Fibroblast of the aortic adventitia (primary cell): ENCODE measurements at regions not wholly inside any gene's neighbourhood (a gene's known extent, or its start where the extent isn't known, plus 50 kb on each side); places are given as distances from the start of the nearest gene placed in this dataset.
"Not testable (repeated sequence)": the region's sequence is repeated elsewhere in the genome, so short reads cannot be mapped to it uniquely, and the experiment has no call there.

Experiments used
- DNase-seq: peaks from one replicate; pipeline ENCODE4 v3.0.0-alpha.2; 2010; ENCODE audit warnings: low read depth
- H3K4me3 ChIP-seq: 2 replicates; pipeline ENCODE4 v1.5.1; 2011; ENCODE audit warnings: low read depth, mild to moderate bottlenecking, control low read depth, low read length, moderate library complexity

DNA sequence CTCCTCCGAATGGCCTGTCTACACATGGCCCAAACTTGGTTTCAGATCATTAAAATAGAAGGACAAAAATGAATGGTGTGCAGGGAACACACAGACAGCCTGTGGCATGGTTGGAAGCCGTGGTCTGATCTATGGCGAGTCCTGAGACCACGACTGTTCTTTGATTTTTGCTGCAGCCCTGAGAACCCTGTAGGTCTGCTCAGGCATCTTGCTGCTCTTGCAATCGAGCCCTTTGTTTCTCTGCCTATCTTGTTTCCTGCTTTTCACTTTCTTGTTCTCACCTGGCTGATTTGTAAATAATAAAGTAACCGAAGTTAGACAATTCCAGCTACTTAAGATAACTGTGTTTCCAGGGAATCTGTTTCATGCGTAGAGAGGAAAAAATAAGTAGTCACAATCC lies 54.1 kb upstream of the NBPF9 start:
- not testable (repeated sequence) for H3K4me3 ChIP-seq, DNase-seq

DNA sequence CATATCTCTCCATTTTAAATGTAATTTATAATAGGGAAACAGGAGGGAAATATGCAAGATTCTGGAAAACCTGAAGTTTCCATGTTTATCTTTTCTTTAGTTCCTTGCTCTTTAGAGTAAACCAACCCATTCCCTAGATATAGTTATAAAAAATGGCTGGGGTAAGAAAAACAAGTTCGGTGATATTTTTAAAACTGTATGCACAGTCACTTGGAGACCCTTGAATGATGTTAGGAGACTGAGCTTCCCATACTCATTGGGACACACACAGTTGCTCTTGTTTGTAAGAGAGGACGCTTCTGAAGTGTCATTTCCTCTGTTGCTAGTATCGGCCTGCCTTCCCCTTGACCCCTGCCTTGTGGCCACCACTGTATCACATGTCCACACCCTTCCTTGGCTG lies 55.0 kb upstream of the NBPF9 start:
- not testable (repeated sequence) for DNase-seq, H3K4me3 ChIP-seq

DNA sequence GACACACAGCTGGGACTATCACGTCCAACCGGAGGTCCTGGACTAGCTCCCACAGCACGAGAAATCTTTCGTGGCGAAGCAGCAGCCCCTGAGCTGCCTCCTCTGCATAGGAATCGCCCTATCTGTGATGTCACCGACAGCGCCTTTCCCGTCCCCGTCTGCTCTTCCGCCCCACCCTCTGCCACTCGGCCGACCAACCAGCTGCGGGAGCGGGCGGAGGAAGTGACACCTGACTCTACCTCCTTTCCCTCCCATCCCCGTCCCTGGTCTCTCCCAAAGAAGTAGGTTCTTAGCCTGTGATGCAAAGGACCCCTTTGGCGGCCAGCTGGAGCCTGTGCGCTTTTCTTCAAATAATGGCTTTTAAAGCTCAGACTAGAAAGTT lies 59.7 kb upstream of the NBPF9 start:
- H3K4me3 ChIP-seq, DNase-seq: not testable (repeated sequence)

DNA sequence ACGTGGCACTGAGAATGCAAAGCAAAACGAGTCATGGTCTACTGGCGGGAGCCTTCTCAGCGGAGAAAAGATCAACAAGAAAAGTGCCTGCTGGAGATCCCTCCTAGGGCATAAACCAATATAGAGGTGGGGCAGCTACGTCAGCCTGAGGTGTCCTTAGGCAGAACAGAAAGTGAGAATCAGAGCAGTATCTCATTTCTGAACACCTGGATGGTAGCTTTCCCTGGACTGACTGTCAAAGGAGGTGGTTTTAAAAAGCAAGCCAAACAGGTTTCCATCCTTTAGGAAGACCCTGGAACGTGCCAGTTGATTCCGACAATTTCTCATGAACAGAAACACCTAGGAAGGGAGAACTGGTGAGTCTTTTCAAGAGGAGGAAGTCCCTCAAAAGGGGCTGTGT lies 71.4 kb upstream of the NBPF9 start:
- not testable (repeated sequence) for H3K4me3 ChIP-seq

DNA sequence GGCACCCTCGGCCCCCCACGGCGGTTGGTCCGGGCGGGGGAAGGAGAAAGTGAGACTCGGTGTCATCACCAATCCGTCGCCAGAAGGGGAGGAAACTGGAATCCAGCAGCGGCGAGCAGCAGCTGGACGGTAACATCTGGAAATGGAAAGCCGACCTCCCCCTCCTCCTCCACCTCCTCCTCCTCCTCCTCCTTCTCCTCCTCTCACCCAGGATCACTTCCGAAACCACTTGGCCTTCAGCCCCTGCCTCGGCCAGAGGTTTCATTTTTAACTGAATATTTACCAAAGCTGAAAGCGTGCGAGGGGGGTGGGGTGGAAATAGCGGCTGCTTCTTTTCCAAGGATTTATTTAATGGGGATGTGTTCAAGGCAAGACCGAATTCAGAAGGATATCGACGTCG lies 72.5 kb upstream of the NBPF9 start:
- H3K4me3 ChIP-seq, result peak overlapping the region; percentile 44
- DNase-seq, result not testable (repeated sequence)

More for the DNA sequence above, 71.4 kb upstream of the NBPF9 start:
- DNase-seq, result not testable (repeated sequence)

DNA sequence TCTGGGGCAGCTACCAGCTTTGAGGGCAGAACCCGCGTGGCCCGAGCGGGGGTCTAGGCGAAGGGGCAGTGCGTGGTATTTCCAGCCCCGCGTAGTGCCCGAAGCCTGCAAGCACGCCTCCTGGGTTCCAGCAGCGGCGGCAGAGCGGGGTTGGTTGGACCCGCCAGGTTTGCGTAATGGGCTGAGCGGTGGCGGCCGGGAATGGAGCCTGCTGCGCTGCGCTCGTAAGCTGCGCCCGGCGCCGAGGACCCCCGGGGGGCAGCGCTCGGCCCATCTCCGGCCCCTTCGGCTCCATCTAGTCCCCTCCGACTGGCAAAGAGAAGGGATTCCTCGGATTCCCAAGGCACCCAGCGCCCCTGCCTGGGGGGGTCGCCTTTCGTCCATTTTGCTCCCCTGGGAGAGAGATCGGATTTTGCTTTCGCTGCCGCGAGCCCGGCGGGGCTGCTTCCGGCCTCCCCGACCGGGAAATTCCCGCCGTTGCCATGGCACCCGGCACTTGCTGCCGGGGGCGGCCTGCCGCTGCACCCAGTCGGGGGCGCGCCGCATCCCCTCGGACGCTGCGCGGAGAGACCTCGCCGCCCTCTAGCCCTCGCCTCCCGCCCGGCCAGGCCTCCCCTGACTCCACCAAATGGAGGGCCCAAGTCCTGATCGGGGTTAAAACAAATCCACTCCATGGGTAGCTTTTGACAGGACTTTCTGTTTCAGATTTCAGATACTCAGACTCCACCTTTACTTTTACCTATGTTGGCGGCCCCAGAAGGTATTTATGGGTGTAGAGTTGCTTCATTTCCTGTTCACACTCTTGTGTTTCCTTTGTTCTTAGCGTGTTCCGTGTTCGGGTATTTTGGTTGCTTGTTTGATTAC lies 73.3 kb upstream of the NBPF9 start:
- H3K4me3 ChIP-seq, result peak overlapping the region; percentile 64
- peak; percentile 46 for DNase-seq

DNA sequence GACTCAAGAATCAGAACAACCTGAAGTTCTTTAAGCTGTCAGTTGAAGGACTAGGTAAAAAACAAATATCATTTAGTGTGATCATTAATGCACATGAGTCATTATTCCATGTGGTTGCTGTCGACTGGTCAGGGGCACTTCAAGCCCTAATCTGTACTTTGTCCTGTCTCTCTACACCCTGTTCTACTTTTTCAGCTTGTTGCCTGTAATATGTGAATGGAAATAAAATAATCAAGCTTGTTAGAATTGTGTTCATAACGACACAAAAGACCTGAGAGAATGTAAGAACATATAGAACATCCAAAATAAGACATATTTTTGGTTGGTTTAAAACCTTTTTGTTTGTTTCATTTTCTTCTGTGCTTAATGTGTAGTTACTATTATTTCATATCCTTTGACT lies 87.4 kb upstream of the NBPF9 start:
- not testable (repeated sequence) for DNase-seq, H3K4me3 ChIP-seq

DNA sequence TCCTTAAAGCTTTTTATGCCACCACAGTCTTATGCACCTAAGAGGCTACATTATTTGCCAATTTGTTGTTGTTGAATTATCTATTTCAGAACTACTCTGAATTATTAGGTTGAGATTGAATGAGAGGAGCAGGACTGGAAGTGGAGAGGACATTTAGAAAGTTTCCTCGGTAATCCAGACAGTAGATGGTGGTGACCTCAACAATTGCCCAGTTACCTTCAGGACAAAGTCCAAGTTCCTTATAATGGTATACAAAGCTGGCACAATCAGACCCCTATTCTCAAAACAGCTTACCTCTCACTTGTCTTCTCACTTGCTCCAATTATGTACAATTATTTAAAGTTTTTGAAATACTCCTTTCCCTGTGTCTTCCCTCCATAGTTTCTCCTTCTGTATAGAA lies 93.3 kb upstream of the NBPF9 start:
- not testable (repeated sequence) for H3K4me3 ChIP-seq, DNase-seq

DNA sequence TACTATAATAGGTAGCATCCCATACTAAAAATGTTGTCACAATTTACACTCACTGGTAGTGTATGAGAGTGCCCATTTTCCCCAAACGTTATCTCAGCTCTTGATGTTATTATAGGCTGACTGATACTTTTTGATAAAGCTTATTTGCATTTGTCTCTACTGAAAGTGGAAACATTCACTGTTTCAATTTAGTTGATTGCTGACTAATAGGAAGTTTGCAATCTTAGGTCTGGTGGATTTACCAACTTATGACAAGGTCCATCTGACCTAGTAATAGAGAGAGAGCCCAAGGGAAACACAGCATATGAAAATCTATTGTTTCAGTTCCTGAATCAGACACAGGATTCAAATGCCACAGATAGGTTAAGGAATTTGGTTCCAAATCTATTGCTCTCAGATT lies 97.2 kb upstream of the NBPF9 start:
- DNase-seq, result peak; percentile 91
- not testable (repeated sequence) for H3K4me3 ChIP-seq

DNA sequence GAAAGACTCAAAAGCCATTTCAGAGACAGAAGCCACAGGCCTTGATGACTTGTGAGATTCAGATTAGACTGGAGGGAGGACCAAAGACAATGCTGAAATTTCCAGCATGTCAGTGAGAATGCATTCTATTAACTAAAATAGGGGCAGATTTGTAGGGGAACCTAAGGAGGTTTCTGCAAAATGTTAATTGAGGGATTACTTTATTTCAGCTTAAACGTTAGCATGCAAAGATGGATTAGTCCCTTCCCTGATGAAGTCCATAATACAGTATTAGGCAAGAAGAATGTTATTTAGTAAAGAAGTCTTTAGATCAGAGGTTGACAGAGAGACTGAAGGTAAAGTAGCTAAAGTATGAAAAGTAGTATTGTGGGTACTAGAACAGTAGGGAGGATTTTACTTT lies 98.9 kb upstream of the NBPF9 start:
- H3K4me3 ChIP-seq, DNase-seq: not testable (repeated sequence)

DNA sequence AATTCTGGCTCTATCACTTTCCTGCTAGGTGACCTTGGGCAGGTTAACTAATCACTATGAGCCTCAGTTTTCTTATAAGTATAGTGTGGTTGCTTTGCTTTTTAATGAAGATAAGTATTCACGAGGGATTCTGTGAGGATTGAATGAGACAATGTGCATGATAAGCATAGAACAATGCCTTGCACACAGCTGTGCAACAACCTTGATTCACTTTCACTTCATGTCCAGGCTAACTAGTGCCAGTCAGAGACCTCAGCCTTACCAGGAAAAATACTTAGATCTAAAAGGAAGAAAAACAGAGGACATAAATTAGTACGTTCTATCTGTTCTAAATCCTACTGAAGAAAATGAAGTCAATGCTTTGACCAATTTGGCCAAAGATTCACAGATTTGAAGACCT lies 101.0 kb upstream of the NBPF9 start:
- not testable (repeated sequence) for DNase-seq, H3K4me3 ChIP-seq

DNA sequence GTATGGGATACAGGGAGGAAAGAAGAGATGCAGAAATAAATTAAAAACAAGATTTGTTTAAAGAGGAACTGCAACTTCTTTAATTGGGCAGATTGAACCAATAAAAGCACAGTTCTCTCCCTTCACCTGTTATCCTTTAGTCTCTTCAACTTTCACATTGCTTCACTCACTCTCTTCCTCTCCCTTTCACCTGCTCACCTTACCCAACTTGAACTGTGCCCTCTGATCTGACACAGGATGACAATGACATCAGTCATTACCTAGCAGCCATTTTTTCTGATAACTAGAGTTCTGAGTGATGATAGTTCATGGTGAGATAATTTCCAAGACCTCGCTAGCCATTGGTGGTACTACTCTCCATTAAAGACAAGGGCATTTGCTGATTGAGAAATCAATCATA lies 105.5 kb upstream of the NBPF9 start:
- DNase-seq, H3K4me3 ChIP-seq: not testable (repeated sequence)

DNA sequence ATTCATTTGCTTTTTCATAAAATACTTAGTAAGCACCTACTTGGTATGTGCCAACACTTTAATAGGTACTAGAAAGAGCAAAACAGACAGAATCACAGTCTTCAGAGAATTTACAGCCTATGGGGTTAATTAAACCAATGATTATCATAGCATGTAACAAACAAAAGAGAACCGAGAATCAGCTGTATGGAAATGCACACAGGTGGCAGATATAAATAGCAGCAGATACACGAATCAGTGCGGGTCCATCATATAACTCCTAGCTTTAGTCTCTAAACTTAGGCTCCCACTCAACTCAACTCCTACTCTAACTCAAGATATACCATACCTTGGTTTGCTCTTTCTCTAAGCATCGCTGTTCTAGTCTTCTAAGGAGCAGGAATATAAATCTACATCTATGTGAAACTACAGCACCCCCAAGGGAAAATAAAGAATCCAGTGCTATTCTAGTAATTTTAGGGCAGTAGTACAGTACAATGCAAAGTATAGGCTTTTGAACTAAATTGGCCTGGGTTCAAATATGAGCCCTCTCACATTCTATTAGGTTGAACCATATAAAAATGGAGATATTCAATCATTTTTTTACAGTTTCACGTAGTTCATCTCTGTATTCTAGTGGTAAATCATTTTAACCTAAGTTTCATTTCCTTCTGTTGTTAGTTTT lies 108.5 kb upstream of the NBPF9 start:
- H3K4me3 ChIP-seq, DNase-seq: not testable (repeated sequence)

DNA sequence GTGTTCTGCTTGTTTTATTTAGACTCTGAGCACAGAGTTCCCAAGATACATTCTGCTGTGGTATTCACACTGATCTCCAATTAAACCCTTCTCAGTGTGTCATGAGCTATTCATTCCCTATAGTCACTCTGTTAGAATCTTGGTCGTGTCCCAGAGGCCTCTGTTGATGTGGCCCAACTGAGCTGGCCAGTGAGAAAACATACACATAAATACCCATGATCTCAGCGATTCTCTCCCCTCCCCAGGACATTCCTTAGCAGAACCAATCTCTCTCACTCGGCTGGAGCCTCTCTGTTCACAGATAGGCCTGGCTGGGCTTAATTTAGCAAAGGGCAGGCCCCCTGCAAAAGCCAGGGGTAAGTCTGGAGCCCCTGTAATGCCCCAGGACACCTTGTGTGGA lies 109.6 kb upstream of the NBPF9 start:
- not testable (repeated sequence) for H3K4me3 ChIP-seq, DNase-seq

DNA sequence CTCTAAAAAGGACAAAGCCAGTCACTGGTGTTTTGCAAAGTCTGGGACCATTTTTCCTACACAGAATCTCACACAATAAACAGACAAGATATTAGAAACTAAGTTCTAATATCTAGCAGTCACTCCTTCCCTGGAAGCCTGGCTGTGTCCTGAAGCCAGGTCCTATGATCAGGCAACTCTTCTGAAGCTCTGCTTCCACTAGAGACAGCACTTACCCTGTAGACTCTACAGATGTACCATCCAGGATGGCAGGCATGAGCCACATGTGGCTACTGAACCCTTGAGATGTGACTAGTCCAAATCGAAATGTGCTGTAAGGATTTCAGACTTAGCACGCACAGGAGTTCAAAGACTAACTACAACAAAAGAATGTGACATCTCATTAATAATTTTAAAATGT lies 110.3 kb upstream of the NBPF9 start:
- DNase-seq, H3K4me3 ChIP-seq: not testable (repeated sequence)

DNA sequence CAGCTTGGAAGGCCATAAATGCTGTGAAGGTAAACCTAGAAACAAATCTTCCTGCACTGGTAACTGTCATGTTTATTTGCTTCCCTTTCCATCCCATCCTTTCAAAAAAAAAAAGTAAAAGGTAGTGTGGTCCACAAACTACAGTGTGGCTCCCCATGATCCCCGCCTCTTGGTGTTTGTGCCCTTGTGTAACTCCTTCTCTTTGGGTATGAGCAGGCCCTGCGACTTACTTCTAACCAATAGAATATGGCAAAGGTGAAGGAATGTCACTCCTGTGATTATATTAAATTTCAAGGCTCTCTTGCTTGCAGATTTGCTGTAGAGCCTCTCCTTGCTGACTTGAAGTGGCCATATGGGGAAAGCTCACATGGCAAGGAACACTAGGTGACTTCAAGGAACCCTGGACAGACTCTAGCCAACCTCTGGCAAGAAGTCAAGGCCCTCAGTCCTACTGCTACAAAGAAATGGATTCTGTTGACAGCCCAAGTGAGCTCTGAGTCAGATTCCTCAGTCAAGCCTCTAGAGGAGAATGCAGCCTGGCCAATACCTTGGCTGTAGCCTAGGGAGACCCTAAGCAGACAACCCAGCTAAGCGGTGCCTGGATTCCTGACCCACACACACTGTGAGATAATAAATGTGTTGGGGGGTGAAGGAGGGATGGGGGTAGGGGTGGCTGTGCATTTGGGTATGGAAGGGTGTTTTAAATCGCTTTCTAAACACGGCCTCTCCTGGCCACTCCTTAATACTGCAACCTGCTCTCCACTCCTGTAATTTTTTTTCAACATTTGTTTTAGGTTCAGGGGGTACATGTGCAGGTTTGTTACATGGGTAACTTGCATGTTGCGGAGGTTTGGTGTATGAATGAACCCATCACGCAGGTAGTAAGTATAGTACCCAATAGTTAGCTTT lies 115.0 kb upstream of the NBPF9 start:
- DNase-seq, result not testable (repeated sequence)

DNA sequence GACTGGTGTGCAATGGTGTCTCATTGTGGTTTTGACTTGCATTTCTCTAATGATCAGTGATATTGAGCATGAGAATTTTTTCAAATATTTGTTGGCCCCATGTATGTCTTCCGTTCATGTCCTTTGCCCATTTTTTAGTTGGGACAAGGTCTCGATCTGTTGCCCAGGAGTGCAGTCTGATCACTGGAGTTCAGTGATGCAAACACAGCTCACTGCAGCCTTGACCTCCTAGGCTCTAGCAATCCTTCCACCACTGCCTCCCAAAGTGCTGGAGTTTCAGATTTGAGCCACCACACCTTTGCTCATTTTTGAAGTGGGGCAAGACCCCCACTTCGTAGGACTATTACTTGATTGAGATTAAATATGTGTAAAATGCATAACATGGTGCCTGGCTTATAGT lies 116.2 kb upstream of the NBPF9 start:
- DNase-seq, H3K4me3 ChIP-seq: not testable (repeated sequence)

More for the DNA sequence above, 115.0 kb upstream of the NBPF9 start:
- not testable (repeated sequence) for H3K4me3 ChIP-seq

DNA sequence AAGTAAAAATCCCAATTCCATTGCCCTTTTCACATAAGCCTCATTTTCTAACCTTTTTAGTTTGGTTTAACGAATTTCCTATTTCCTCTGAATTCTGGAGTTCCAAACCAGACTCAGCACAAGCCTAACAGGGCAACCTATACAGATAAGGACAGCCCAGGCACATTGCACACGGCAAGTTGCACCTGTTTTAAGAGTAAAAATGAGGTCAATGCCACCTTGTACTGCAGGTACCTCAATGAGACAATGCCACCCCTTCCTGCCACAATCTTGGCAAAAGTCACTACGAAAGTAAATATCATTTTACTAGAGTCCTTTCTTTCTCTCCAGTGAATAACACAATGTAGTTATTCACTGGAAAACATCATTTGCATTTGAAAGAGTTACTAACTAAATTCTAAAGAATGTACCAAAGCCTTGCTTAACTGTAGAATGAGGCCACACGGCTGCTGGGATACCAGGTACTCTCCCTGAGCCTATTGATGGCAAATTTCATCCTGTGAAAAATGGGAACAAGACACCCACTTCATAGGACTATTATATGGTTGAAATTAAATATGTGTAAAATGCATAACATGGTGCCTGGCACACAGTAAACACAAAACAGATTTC lies 117.2 kb upstream of the NBPF9 start:
- not testable (repeated sequence) for DNase-seq, H3K4me3 ChIP-seq
